Neuron (in vitro differentiated cells): ENCODE measurements at regions not wholly inside any gene's neighbourhood (a gene's known extent, or its start where the extent isn't known, plus 50 kb on each side); places are given as distances from the start of the nearest gene placed in this dataset.

Experiments used
- H2AFZ ChIP-seq: one replicate; pipeline ENCODE4 v1.6.1; 2013; ENCODE audit warnings: low read depth, mild to moderate bottlenecking, inconsistent platforms, low read length, moderate library complexity
- H3K27me3 ChIP-seq: one replicate; pipeline ENCODE4 v1.6.1; 2013; ENCODE audit warnings: low read length; ENCODE audit not compliant: insufficient read depth
- H3K36me3 ChIP-seq: one replicate; pipeline ENCODE4 v1.6.1; 2013; ENCODE audit warnings: low read length; ENCODE audit not compliant: insufficient read depth
- H3K4me1 ChIP-seq: one replicate; pipeline ENCODE4 v1.6.1; 2013; ENCODE audit warnings: low read length; ENCODE audit not compliant: insufficient read depth
- H3K4me3 ChIP-seq: 2 replicates; pipeline ENCODE4 v1.5.1; 2013; ENCODE audit warnings: mild to moderate bottlenecking, low read length, moderate library complexity
- H3K9me3 ChIP-seq: one replicate; pipeline ENCODE4 v1.6.1; 2013; ENCODE audit warnings: low read length

DNA sequence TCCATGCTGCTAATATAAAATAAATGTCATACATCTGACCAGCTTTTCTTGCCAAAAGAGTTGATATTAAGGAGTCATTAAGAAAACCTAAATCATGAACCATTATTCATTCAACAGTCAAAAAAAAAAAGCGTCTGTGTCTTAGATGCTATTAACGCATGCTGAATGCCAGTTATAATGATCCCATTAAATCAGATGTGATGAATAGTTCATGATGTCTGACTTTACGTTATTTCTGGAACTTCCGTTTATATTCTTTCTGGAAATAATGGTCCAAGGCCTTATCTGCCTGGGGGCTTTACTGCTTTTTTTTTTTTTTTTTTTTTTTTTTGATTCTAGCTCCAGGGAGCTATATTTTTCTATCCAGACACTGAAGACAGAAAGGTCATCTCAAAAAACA, 877.1 kb downstream of the HACE1 start:
- no peaks in the 10 kb centered on the region for H3K9me3 ChIP-seq
- no peak overlapping the region for H3K4me3 ChIP-seq
- H3K27me3 ChIP-seq = no peaks in the 10 kb centered on the region
- no peak overlapping the region for H2AFZ ChIP-seq
- H3K36me3 ChIP-seq = no peaks in the 10 kb centered on the region
- no peaks in the 10 kb centered on the region for H3K4me1 ChIP-seq

DNA sequence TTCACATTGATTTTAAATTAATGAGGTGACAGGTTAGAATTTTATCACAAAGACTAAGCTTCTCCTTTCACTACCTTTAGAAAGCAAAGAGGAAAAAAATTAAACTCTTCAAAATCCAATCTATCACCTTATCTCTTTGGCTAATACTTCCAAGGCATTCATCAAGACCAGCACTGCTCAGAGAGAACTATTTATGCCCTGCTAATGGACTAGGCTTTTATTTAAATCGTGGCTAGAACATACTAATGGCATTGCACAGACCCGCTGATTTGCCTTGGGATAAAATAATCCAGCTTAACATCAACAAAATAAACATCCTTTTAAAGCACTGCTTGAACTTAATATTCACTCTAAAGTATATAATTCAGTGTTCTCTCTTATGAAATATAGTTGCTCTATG, 880.4 kb downstream of the HACE1 start:
- Histone ChIP-seq H3K4me1 (no peaks in the 10 kb centered on the region), H3K9me3 (no peaks in the 10 kb centered on the region), H2AFZ (no peak overlapping the region), H3K27me3 (no peaks in the 10 kb centered on the region), H3K4me3 (no peak overlapping the region), H3K36me3 (no peaks in the 10 kb centered on the region)

GRCh38 chr6:103937389-103937788, 922.3 kb downstream of the HACE1 start:
- H2AFZ ChIP-seq = no peak overlapping the region
- no peaks in the 10 kb centered on the region for H3K9me3 ChIP-seq
- H3K27me3 ChIP-seq = no peaks in the 10 kb centered on the region
- H3K4me3 ChIP-seq = no peak overlapping the region
- H3K4me1 ChIP-seq = no peaks in the 10 kb centered on the region
- H3K36me3 ChIP-seq = no peaks in the 10 kb centered on the region

- no peak overlapping the region for H2AFZ ChIP-seq
- H3K4me3 ChIP-seq = no peak overlapping the region
- no peaks in the 10 kb centered on the region for H3K36me3 ChIP-seq
- no peaks in the 10 kb centered on the region for H3K27me3 ChIP-seq
- peaks cover 4% of the 10 kb centered on the region for H3K9me3 ChIP-seq
- peaks cover 7% of the 10 kb centered on the region for H3K4me1 ChIP-seq
These were observed 934.4 kb downstream of the HACE1 start for GRCh38 chr6:103925317-103925716.

- Histone ChIP-seq H2AFZ (no peak overlapping the region), H3K9me3 (no peaks in the 10 kb centered on the region), H3K27me3 (no peaks in the 10 kb centered on the region), H3K4me1 (no peaks in the 10 kb centered on the region), H3K36me3 (no peaks in the 10 kb centered on the region), H3K4me3 (no peak overlapping the region)
These were observed 949.7 kb downstream of the HACE1 start for GRCh38 chr6:103910018-103910417.

DNA sequence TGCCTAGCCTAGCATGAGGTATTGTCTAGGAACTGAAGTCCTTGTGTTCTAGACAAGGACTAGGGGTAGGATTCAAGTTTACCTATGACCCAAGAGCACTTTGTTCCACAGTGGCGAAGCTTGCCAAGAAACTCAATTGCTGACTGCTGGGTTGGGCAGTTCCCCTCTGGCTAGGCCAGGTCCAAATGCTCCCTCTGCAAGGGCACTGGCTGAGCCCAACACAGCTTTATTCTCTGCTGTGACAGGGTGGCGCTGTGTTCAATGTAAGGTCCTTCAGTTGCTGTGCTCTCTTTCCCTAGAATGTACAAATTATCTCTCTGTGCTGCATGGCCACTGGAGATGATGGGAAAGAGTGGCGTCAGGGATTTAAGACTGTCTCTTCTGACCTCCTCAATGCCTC, 950.8 kb downstream of the HACE1 start:
- Histone ChIP-seq H3K36me3 (no peaks in the 10 kb centered on the region), H3K9me3 (no peaks in the 10 kb centered on the region), H3K4me3 (no peak overlapping the region), H3K4me1 (no peaks in the 10 kb centered on the region), H2AFZ (no peak overlapping the region), H3K27me3 (no peaks in the 10 kb centered on the region)

DNA sequence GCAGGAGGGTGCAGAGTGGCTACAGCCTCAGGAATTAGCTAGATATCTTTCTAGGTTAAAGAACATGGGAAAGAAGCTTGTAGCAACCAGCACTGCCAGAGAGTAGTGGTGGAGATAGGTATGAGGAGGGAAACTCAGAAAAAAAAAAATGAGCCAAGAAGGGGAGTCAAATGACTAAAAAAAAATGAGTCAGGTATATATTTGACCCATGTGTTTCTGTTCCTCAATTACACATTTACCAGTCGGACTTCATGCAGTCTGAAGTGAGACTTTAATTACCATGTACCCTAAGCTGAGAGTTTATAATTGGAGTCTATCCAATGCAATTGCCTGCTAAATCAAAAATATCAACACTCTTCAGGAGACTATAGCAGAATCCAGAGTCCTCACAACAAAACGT, 964.6 kb downstream of the HACE1 start:
- Histone ChIP-seq H2AFZ (no peak overlapping the region), H3K36me3 (no peaks in the 10 kb centered on the region), H3K27me3 (no peaks in the 10 kb centered on the region), H3K4me1 (peaks cover 5% of the 10 kb centered on the region), H3K4me3 (no peak overlapping the region), H3K9me3 (no peaks in the 10 kb centered on the region)

GRCh38 chr6:103893141-103893581, 966.6 kb downstream of the HACE1 start:
- Histone ChIP-seq H3K27me3 (no peaks in the 10 kb centered on the region), H3K36me3 (no peaks in the 10 kb centered on the region), H3K4me3 (no peak overlapping the region), H2AFZ (no peak overlapping the region), H3K9me3 (no peaks in the 10 kb centered on the region), H3K4me1 (peaks cover 5% of the 10 kb centered on the region)

- Histone ChIP-seq H3K9me3 (no peaks in the 10 kb centered on the region), H3K27me3 (no peaks in the 10 kb centered on the region), H2AFZ (no peak overlapping the region), H3K4me3 (no peak overlapping the region), H3K4me1 (peaks cover 4% of the 10 kb centered on the region), H3K36me3 (no peaks in the 10 kb centered on the region)
These were observed 972.8 kb downstream of the HACE1 start for GRCh38 chr6:103886951-103887350.

GRCh38 chr6:103885446-103885845, 974.3 kb downstream of the HACE1 start:
- H2AFZ ChIP-seq = no peak overlapping the region
- H3K4me1 ChIP-seq = peaks cover 4% of the 10 kb centered on the region
- H3K36me3 ChIP-seq = no peaks in the 10 kb centered on the region
- no peaks in the 10 kb centered on the region for H3K9me3 ChIP-seq
- no peak overlapping the region for H3K4me3 ChIP-seq
- no peaks in the 10 kb centered on the region for H3K27me3 ChIP-seq

GRCh38 chr6:103879800-103880199, 979.9 kb downstream of the HACE1 start:
- no peak overlapping the region for H3K4me3 ChIP-seq
- H3K27me3 ChIP-seq = no peaks in the 10 kb centered on the region
- no peak overlapping the region for H2AFZ ChIP-seq
- H3K4me1 ChIP-seq = peaks cover 17% of the 10 kb centered on the region
- H3K36me3 ChIP-seq = no peaks in the 10 kb centered on the region
- H3K9me3 ChIP-seq = peaks cover 5% of the 10 kb centered on the region

- H3K27me3 ChIP-seq = no peaks in the 10 kb centered on the region
- peaks cover 47% of the 10 kb centered on the region for H3K4me1 ChIP-seq
- H2AFZ ChIP-seq = peak overlapping the region; percentile 64
- H3K36me3 ChIP-seq = no peaks in the 10 kb centered on the region
- H3K9me3 ChIP-seq = peaks cover 5% of the 10 kb centered on the region
- no peak overlapping the region for H3K4me3 ChIP-seq
These were observed 984.5 kb downstream of the HACE1 start for GRCh38 chr6:103875221-103875620.

DNA sequence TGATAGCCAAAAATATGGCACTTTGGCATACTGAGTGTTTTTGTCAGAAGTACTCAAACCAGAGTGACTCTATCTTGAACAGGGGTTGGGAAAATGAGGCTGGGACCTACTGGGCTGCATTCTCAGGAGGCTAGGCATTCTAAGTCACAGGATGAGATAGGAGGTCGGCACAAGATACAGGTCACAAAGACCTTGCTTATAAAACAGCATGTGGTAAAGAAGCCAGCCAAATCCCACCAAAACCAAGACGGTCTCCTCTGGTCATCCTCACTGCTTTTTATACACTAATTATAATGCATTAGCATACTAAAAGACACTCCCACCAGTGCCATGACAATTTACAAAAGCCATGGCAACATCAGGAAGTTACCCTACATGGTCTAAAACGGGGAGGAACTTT, 985.1 kb downstream of the HACE1 start:
- H3K9me3 ChIP-seq = peaks cover 1% of the 10 kb centered on the region
- H3K4me3 ChIP-seq = no peak overlapping the region
- no peaks in the 10 kb centered on the region for H3K27me3 ChIP-seq
- H2AFZ ChIP-seq = peak overlapping the region; percentile 64
- peaks cover 47% of the 10 kb centered on the region for H3K4me1 ChIP-seq
- no peaks in the 10 kb centered on the region for H3K36me3 ChIP-seq

GRCh38 chr6:103872678-103873077, 987.0 kb downstream of the HACE1 start:
- H3K4me1 ChIP-seq = peaks cover 47% of the 10 kb centered on the region
- no peaks in the 10 kb centered on the region for H3K36me3 ChIP-seq
- no peaks in the 10 kb centered on the region for H3K27me3 ChIP-seq
- H3K4me3 ChIP-seq = no peak overlapping the region
- H2AFZ ChIP-seq = no peak overlapping the region
- H3K9me3 ChIP-seq = peaks cover under 1% of the 10 kb centered on the region
